GM06990 (cell line): ENCODE measurements at regions not wholly inside any gene's neighbourhood (a gene's known extent, or its start where the extent isn't known, plus 50 kb on each side); places are given as distances from the start of the nearest gene placed in this dataset.

ENCODE experiments used
- DNase-seq: peaks from one replicate; pipeline ENCODE4 v3.0.0-alpha.2; 2011; ENCODE audit not compliant: insufficient read length; ENCODE audit errors: extremely low read depth
- H3K27me3 ChIP-seq: replicated peaks from 2 replicates; pipeline ENCODE4 v1.6.0; 2011; ENCODE audit warnings: low read length; ENCODE audit not compliant: control insufficient read depth, insufficient read depth
- H3K36me3 ChIP-seq: 2 replicates; pipeline ENCODE4 v1.5.1; 2011; ENCODE audit warnings: low read length; ENCODE audit not compliant: control insufficient read depth, insufficient read depth
- H3K4me3 ChIP-seq: replicated peaks from 2 replicates; pipeline ENCODE4 v1.5.1; 2011; ENCODE audit warnings: low read depth, mild to moderate bottlenecking, control low read depth, low read length
- TF ChIP-seq, protein P1 (sequence below): IDR thresholded peaks from 2 replicates; pipeline ENCODE4 v1.5.1; 2011; ENCODE audit warnings: low read length, control low read depth, mild to moderate bottlenecking, inconsistent platforms; ENCODE audit not compliant: insufficient read depth, poor library complexity, severe bottlenecking

DNA sequence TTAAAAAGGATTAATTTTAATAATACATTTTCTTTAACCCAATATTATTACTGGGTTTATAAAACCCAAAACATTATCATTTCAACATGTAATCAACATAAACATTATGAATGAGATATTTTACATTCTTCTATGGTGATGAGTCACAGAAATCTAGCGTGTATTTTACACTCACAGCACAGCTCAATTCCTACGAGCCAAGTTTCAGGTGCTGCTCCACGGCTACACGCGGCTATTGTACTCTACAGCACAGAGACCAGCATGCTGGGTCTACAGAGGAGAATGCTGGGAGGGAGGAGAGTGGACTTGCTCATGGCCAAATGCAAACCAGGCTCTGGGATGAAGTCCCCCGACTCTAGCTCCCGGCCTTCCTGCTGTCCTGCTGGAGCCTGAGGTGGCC lies 72.0 kb upstream of the LMO1 start:
- no peak for DNase-seq
- Histone ChIP-seq H3K27me3 (no peaks in the 10 kb centered on the region), H3K36me3 (no peaks in the 10 kb centered on the region), H3K4me3 (no peak overlapping the region)
- TF ChIP-seq, protein P1, sequence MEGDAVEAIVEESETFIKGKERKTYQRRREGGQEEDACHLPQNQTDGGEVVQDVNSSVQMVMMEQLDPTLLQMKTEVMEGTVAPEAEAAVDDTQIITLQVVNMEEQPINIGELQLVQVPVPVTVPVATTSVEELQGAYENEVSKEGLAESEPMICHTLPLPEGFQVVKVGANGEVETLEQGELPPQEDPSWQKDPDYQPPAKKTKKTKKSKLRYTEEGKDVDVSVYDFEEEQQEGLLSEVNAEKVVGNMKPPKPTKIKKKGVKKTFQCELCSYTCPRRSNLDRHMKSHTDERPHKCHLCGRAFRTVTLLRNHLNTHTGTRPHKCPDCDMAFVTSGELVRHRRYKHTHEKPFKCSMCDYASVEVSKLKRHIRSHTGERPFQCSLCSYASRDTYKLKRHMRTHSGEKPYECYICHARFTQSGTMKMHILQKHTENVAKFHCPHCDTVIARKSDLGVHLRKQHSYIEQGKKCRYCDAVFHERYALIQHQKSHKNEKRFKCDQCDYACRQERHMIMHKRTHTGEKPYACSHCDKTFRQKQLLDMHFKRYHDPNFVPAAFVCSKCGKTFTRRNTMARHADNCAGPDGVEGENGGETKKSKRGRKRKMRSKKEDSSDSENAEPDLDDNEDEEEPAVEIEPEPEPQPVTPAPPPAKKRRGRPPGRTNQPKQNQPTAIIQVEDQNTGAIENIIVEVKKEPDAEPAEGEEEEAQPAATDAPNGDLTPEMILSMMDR = no peak

DNA sequence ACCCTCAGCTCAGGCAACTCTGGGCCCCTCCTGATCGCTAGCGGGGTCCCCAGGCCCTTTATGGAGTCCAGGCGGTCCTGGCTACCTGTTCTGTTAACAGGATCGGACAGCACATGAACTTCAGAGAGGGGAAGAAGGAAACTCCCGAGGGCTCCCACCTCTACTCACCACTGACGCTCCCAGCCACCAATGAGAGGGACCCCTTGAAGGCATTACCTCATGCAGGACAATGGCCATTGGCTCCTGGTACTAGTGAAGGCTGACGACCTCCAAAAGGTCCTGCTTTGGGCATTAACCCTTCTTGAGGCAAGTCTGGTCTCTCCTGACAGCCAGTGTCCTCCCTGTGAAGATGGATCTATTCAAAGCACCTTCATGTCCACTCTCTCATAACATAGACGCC lies 71.5 kb upstream of the LMO1 start:
- Histone ChIP-seq H3K27me3 (no peaks in the 10 kb centered on the region), H3K4me3 (no peak overlapping the region), H3K36me3 (no peaks in the 10 kb centered on the region)
- no peak for DNase-seq
- TF ChIP-seq, protein P1 = no peak

DNA sequence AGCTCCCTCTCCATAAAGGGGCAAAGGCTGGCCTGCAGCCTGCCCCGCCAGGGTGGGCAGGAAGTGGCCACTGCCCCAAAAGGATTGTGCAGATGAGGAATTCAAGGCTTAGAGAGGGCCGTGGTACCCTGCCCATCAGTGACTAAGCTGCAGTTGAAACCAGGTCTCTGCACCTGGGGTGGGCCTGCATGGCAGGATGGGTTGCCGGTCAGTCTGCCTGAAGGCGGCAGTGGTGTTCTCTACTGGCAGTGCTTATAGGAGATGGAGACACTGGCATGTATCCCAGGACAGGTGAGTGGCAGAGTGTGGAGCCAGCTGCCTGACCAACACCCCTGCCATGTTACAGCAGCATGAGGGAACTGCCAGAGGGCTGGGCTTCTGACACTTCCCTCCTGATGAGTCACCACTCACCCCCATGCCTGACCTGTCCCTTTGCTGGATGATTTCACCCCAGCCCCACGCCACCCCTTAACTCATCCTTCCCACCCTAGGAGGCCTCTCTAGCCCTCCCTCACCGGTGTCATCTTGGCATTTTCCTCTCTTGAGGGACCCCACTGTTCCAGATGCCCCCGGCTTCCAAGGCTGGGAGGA lies 70.2 kb upstream of the LMO1 start:
- Histone ChIP-seq H3K4me3 (no peak overlapping the region), H3K36me3 (no peaks in the 10 kb centered on the region), H3K27me3 (no peaks in the 10 kb centered on the region)
- DNase-seq = no peak
- TF ChIP-seq, protein P1 = no peak

DNA sequence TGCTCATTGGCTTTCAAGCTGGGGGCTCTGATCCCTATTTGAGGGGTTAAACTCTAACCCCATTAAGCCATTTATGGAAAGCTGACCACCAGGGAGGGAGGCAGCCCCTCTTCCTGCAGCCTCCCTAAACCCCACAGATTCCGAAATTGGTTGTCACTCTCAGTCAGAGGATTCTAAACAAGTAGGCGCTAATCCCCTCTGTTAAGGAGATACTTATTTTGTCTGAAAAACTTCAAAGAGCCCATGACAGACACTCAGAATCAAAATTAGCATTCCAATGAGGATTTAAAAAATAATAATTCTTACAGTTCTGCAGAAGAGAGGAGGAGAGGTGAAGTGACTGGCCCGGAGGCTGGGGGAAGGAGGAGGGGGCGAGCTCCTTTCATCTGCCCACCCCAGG lies 69.7 kb upstream of the LMO1 start:
- H3K36me3 ChIP-seq = no peaks in the 10 kb centered on the region
- TF ChIP-seq, protein P1 = no peak
- no peak overlapping the region for H3K4me3 ChIP-seq
- DNase-seq = no peak
- no peaks in the 10 kb centered on the region for H3K27me3 ChIP-seq

DNA sequence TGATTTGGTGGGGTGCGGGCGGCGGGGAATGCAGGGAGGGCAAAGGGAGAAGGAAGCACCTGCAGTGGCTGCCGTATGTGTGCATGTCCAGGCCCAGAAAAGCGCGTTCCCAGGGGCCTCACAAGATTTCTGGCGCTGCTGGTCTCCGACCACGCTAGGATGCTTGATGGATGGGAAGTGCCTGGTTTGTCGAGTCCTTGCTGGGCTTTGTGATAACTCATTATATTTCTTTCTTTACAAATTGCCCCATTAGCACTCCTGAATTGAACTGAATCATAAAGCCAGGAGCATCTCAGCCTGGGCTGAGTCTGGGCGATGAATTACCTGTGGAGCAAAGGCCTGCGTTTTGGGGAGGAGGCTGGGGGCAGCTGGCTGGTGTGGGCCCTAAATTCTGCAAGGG lies 69.2 kb upstream of the LMO1 start:
- no peaks in the 10 kb centered on the region for H3K36me3 ChIP-seq
- DNase-seq = no peak
- no peak overlapping the region for H3K4me3 ChIP-seq
- no peaks in the 10 kb centered on the region for H3K27me3 ChIP-seq
- TF ChIP-seq, protein P1 = no peak

DNA sequence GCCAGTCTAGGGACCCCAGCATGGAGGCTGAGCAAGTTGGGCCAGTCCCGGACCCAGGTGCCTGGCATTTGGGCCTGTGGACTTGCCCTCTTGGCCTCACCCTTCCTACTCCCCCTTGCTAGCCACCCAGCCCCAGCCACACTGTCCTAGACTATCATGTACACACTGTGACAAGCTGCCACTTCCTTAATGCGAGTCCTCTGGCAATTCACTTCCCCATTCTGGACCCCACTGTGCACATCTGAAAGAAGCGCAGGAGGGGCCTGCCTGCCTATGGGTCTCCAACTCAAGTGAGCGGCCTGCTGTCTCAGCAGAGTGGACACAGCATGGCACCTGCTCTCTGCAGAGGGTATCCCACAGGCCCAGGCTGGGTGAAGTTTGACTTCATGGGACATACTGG lies 68.5 kb upstream of the LMO1 start:
- no peaks in the 10 kb centered on the region for H3K36me3 ChIP-seq
- H3K4me3 ChIP-seq = no peak overlapping the region
- no peak for DNase-seq
- H3K27me3 ChIP-seq = no peaks in the 10 kb centered on the region
- TF ChIP-seq, protein P1 = no peak
